ENCODE measurements at regions not wholly inside any gene's neighbourhood (a gene's known extent, or its start where the extent isn't known, plus 50 kb on each side); places are given as distances from the start of the nearest gene placed in this dataset.

- no peak for DNase-seq (ENCODE audit: low read depth)
- TF ChIP-seq, protein P1, sequence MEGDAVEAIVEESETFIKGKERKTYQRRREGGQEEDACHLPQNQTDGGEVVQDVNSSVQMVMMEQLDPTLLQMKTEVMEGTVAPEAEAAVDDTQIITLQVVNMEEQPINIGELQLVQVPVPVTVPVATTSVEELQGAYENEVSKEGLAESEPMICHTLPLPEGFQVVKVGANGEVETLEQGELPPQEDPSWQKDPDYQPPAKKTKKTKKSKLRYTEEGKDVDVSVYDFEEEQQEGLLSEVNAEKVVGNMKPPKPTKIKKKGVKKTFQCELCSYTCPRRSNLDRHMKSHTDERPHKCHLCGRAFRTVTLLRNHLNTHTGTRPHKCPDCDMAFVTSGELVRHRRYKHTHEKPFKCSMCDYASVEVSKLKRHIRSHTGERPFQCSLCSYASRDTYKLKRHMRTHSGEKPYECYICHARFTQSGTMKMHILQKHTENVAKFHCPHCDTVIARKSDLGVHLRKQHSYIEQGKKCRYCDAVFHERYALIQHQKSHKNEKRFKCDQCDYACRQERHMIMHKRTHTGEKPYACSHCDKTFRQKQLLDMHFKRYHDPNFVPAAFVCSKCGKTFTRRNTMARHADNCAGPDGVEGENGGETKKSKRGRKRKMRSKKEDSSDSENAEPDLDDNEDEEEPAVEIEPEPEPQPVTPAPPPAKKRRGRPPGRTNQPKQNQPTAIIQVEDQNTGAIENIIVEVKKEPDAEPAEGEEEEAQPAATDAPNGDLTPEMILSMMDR (conservative IDR thresholded peaks at IDR 0.05; ENCODE audit: control insufficient read depth, insufficient read depth, low read depth, low read length) = no peak
- no peak overlapping the region for H3K4me3 ChIP-seq (ENCODE audit: control insufficient read depth, low read depth, low read length)
These were observed 244.7 kb upstream of the SPTLC3 start for GRCh38 chr20:12764053-12764452.

DNA sequence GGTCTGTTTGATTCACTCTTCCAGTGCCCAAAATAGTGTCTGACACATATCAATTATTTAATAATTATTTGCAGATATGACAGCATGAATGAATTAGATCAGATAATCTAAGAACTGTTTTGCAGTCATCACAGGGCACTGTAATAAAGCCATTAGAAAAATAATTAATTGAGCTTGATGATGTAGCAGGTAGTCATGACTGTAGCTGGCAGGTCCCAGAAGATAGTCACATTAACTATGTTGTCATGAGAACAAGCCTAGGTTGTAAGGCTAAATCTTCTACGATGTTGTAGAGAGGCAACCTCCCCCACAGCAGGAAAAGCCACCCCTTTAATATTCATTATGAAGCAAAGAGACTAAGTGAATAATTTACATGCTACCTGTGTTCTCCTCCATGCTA, 243.9 kb upstream of the SPTLC3 start:
- no peak for DNase-seq (ENCODE audit: low read depth)
- H3K4me3 ChIP-seq (ENCODE audit: control insufficient read depth, low read depth, low read length) = no peak overlapping the region
- TF ChIP-seq, protein P1 (conservative IDR thresholded peaks at IDR 0.05; ENCODE audit: control insufficient read depth, insufficient read depth, low read depth, low read length) = no peak

DNA sequence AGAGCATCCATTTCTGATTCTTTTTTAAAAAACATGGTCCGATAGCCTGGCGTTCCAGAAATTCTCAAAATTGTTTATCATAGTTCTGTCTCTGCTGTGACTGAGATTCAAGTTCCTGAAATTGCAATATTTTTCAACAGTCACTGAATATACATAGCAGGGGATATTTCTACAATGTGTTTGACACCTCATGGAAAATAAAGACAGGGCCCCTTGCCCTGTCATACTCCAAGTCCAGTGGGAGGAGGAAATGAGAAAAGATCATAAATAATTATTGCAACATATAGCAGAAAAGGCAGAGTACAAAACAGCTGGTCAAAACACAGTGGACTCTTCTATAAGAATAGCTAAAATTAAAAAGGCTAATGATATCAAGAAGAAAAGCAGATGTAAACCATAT, 234.8 kb upstream of the SPTLC3 start:
- TF ChIP-seq, protein P1 (conservative IDR thresholded peaks at IDR 0.05; ENCODE audit: control insufficient read depth, insufficient read depth, low read depth, low read length) = no peak
- no peak for DNase-seq (ENCODE audit: low read depth)

GRCh38 chr20:12775041-12775440, 233.7 kb upstream of the SPTLC3 start:
- TF ChIP-seq, protein P1 (conservative IDR thresholded peaks at IDR 0.05; ENCODE audit: control insufficient read depth, insufficient read depth, low read depth, low read length) = no peak
- no peak for DNase-seq (ENCODE audit: low read depth)
- H3K4me3 ChIP-seq (ENCODE audit: control insufficient read depth, low read depth, low read length) = no peak overlapping the region

More for the DNA sequence above, 234.8 kb upstream of the SPTLC3 start:
- H3K4me3 ChIP-seq (ENCODE audit: control insufficient read depth, low read depth, low read length) = no peak overlapping the region

- DNase-seq (ENCODE audit: low read depth) = no peak
- TF ChIP-seq, protein P1 (conservative IDR thresholded peaks at IDR 0.05; ENCODE audit: control insufficient read depth, insufficient read depth, low read depth, low read length) = no peak
- H3K4me3 ChIP-seq (ENCODE audit: control insufficient read depth, low read depth, low read length) = no peak overlapping the region
These were observed 231.8 kb upstream of the SPTLC3 start for GRCh38 chr20:12777016-12777415.

DNA sequence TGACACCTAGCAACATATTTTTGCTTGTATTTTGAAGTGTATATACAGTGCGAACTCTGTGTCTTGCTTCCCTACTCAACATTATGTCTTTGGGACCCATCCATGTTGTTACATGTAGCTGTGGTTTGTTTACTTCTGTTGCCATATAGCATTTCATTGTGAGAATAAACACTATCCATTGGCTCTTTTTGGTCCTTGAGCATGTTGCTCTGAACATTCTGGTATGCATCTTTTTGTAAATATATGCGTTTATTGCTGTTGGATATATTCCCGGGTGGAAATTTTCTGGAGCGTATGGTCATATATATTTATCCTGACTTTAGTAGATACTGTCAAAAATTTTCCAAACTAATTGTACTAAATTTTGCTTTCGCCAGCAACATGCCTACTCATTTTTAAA, 222.5 kb upstream of the SPTLC3 start:
- DNase-seq (ENCODE audit: low read depth) = no peak
- no peak overlapping the region for H3K4me3 ChIP-seq (ENCODE audit: control insufficient read depth, low read depth, low read length)
- TF ChIP-seq, protein P1 (conservative IDR thresholded peaks at IDR 0.05; ENCODE audit: control insufficient read depth, insufficient read depth, low read depth, low read length) = no peak
